ENCODE measurements at regions not wholly inside any gene's neighbourhood (a gene's known extent, or its start where the extent isn't known, plus 50 kb on each side); places are given as distances from the start of the nearest gene placed in this dataset.
"Not testable (repeated sequence)": the region's sequence is repeated elsewhere in the genome, so short reads cannot be mapped to it uniquely, and the experiment has no call there.

- WGBS, 4 donors: 79 to 90% (median 83%) methylated on average over 1 of the region's 1 CpG
- intact Hi-C loops (cut with DNase I): no loop called here
- Histone ChIP-seq H3K9me3 (peaks cover 0 to 13% (median 0%) of the 10 kb centered on the region in 12 donors), H3K27me3 (no peaks in the 10 kb centered on the region), H3K4me3 (no peak overlapping the region), H3K27ac (no peak overlapping the region), H3K36me3 (no peaks in the 10 kb centered on the region), H3K4me1 (peaks cover 0 to 7% (median 0%) of the 10 kb centered on the region in 12 donors)
- TF ChIP-seq POLR2A (IDR thresholded peaks at IDR 0.05): no peak
- TF ChIP-seq CTCF (IDR thresholded peaks at IDR 0.05): no peak
- DNase-seq (no peak), ATAC-seq (no peak)
Measured at GRCh38 chr2:33913071-33913616, 314.0 kb upstream of the FAM98A start.

GRCh38 chr2:33911327-33911726 is 312.2 kb upstream of the FAM98A start:
- peaks cover 0 to 13% (median 0%) of the 10 kb centered on the region in 12 donors for H3K9me3 ChIP-seq
- H3K36me3 ChIP-seq: no peaks in the 10 kb centered on the region
- no peak overlapping the region for H3K27ac ChIP-seq
- no peak for ATAC-seq
- intact Hi-C loops (cut with DNase I): no loop called here
- H3K4me3 ChIP-seq: no peak overlapping the region
- WGBS, 4 donors: 55 to 70% (median 59%) methylated on average over 2 of the region's 2 CpGs
- no peak for TF ChIP-seq CTCF (IDR thresholded peaks at IDR 0.05)
- no peak for TF ChIP-seq POLR2A (IDR thresholded peaks at IDR 0.05)
- DNase-seq: no peak
- peaks cover 0 to 3% (median 0%) of the 10 kb centered on the region in 12 donors for H3K4me1 ChIP-seq
- H3K27me3 ChIP-seq: no peaks in the 10 kb centered on the region

GRCh38 chr2:33909945-33910695 is 311.0 kb upstream of the FAM98A start:
- Histone ChIP-seq H3K27me3 (no peaks in the 10 kb centered on the region), H3K9me3 (peaks cover 0 to 13% (median 0%) of the 10 kb centered on the region in 12 donors), H3K4me1 (peaks cover 0 to 3% (median 0%) of the 10 kb centered on the region in 12 donors), H3K4me3 (no peak overlapping the region), H3K27ac (no peak overlapping the region), H3K36me3 (no peaks in the 10 kb centered on the region)
- intact Hi-C loops (cut with DNase I): no loop called here
- DNase-seq: no peak
- WGBS, 4 donors: 70 to 78% (median 71%) methylated on average over 8 of the region's 8 CpGs
- TF ChIP-seq CTCF (IDR thresholded peaks at IDR 0.05) (no peak), POLR2A (IDR thresholded peaks at IDR 0.05) (no peak)
- peak in 2 of 4 donors; percentile 69 to 70 for ATAC-seq

GRCh38 chr2:33907866-33908265 is 308.8 kb upstream of the FAM98A start:
- H3K27ac ChIP-seq: no peak overlapping the region
- ATAC-seq (no peak), DNase-seq (no peak)
- intact Hi-C loops (cut with DNase I): no loop called here
- no peaks in the 10 kb centered on the region for H3K36me3 ChIP-seq
- H3K27me3 ChIP-seq: no peaks in the 10 kb centered on the region
- H3K4me1 ChIP-seq: peaks cover 0 to 3% (median 0%) of the 10 kb centered on the region in 12 donors
- H3K9me3 ChIP-seq: peaks cover 0 to 7% (median 0%) of the 10 kb centered on the region in 12 donors
- 71 to 78% (median 75%) methylated on average over 2 of the region's 2 CpGs for WGBS, 4 donors
- TF ChIP-seq CTCF (IDR thresholded peaks at IDR 0.05) (no peak), POLR2A (IDR thresholded peaks at IDR 0.05) (no peak)
- no peak overlapping the region for H3K4me3 ChIP-seq

GRCh38 chr2:33906129-33906528 is 307.0 kb upstream of the FAM98A start:
- intact Hi-C loops (cut with DNase I); H3K4me1 ChIP-seq; H3K4me3 ChIP-seq; H3K27ac ChIP-seq; H3K9me3 ChIP-seq; DNase-seq; ATAC-seq; H3K27me3 ChIP-seq; H3K36me3 ChIP-seq: not testable (repeated sequence)
- 87 to 100% (median 98%) methylated on average over 1 of the region's 1 CpG for WGBS, 4 donors
